ENCODE measurements at regions not wholly inside any gene's neighbourhood (a gene's known extent, or its start where the extent isn't known, plus 50 kb on each side); places are given as distances from the start of the nearest gene placed in this dataset.

DNA sequence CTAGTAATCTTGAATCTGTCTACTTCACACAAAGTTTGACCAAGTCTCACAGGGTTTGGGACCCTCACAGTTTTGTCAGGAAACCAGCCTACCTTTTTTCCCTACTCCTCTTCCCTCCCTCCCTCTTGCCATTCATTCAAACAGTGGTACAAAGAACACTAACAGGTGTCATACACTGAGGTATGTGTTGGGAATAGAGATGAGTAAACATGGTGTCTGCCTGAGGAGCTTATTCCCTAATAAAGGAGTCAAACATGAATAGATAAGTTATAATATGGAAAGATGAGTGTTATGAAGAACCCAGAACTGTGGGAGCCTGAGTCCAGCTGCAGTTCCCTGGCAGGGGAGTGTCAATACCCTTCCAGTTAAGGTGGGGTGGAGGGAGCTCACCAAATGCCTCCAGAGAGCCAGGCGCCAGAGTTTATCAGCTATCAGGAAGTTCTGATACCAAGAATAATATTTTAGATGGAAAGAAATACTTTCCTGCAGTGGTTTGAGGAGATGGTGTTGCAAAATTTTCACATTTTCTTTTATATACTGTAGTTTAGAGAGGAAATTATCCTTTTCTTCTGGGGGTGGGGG, 183.4 kb upstream of the NR3C1 start:
- DNase-seq (ENCODE audit: low read depth): no peak

DNA sequence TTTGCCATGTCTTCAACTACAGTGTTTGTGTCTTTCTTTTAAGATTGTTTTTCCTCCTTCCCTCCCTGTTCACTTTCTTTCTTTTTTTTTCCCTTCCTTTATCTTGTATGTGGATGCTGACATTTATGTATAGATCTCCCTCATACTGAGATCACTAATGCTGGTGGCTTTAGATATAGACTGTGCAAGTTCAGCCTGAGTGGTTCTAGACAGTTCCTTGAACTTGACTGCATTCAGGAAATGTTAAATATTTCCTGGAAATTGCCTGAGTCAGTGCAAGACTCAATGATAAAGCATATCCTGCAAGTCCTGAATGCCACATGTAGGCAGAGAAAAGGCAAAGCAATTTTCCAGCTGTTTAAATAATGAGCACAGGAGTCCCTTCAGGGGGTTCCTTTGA, 182.5 kb upstream of the NR3C1 start:
- DNase-seq (ENCODE audit: low read depth): no peak

DNA sequence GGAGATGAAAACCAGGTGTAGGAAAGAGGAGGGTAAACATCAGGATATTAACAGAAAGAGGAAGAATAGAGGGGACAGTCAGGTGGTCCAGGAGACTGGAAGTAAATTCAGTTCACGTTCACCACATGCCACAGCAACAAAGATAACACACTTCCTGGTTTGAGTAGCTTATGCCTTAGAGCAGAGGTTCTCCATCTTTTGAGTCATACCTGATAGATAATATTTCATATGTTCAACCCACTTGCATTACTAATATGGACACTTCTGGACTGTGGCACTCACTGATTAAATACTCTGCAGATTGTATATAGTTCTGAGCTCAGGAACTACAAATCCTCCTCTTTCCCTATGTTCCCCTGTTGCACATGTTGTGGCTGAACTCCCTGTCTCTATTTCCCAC, 179.9 kb upstream of the NR3C1 start:
- no peak for DNase-seq (ENCODE audit: low read depth)

DNA sequence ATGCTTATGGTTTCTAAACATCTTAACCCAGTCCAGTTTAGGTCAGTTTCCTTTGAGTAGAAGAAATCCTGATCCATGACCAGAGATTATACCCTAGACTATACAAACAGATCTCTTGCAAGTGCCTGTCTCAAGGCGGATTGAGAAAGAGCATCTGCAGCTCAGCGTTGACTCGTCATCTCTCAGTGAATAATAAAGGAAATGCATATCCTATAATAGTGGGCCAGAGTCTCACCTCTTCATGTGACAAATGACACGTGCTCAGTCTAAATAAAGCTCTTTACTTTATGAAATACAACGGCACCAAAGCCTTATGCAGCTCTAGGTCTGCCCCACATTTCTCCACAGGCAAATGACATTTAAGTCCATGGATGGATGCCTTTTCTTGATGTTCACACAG, 179.4 kb upstream of the NR3C1 start:
- no peak for DNase-seq (ENCODE audit: low read depth)

DNA sequence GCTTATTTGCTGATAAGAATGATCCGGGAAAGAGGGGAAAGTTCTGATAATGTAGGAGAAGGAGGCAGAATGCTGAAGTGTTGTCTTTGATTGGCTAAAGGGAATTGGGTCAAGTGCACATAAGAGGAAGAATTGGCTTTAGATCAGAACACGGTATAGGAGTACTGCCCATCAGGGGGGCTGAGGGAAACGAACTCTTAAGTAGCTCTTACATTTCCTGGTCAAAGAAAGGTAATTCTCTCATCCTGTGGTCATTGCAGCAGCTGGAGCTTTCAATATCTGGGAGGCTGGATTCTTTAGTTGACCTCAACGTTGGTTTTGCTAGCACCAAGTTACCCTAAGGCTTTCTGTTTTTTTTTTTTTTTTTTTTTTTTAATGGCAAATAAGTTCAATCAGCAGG, 178.7 kb upstream of the NR3C1 start:
- DNase-seq (ENCODE audit: low read depth): no peak

DNA sequence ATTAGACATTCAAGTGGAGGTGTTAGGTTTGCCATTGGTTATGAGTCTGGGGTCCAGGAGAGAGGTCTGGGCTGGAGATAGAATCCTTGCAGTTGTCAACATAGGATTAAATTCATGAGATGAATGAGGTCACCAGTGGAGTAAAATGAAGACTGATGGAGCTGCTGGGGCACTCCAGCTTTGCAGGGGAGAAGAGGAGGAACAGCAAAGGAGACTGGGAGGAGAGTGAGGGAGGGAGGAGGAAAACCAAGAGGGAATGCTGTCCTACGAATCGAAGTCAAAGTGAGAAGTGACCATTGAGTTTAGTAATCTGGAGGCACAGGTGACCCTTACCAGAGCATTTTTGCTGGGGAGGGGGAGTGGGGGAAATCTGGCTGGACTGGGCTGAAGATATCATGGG, 178.2 kb upstream of the NR3C1 start:
- DNase-seq (ENCODE audit: low read depth): no peak

DNA sequence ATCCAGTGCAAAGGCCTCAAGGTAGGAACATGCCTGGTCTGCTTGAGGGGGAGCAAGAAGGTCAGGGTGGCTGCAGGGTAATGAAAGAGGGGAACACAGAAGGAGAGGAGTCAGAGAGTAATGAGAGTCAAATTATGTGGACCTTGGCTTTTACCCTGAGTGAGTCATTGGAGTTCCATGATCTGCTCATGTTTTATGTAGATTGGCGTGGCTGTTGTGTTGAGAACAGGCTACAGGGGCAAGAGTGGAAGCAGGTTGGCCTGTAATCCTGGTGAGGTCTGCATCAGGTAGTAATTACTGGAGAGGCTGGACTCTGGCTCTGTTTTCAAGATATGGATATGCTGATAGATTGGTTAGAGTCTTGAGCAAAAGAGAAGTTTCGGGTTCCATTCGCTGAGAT, 177.7 kb upstream of the NR3C1 start:
- no peak for DNase-seq (ENCODE audit: low read depth)

DNA sequence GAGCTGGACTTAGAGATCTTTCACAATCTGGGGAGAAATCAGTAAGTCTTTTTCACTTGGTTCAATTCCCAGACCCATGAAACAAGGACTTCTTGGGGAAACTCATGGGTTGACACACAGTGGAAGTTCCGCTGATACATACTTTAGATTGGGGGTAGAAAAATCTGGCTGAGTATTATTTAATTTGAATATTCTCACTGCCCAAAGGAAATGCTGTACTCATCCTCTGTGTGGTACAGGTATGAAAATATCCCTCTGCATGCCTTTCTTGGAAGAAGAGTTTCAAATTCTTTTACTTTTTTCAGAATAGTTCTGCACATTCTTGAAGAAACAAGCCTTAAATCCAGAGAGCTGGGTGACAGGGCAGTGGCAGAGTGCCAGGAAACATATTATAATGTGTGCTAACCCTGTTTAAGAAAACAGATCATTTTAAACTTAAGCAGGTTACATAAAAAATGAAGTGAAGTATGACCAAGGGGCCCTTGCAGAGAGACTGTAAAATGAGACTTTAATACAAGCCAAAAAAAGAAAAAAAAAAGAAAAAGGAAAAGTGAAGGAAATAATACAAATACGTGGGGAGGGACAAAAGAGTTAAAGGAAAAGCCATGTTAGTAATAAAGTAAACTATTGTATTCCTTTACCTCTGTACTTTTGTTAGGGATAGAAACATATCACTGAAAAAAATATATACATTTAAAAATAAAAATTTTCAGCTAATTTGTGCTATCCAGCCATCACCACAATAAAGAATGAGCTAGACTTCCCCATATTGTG, 173.4 kb upstream of the NR3C1 start:
- DNase-seq (ENCODE audit: low read depth): no peak

DNA sequence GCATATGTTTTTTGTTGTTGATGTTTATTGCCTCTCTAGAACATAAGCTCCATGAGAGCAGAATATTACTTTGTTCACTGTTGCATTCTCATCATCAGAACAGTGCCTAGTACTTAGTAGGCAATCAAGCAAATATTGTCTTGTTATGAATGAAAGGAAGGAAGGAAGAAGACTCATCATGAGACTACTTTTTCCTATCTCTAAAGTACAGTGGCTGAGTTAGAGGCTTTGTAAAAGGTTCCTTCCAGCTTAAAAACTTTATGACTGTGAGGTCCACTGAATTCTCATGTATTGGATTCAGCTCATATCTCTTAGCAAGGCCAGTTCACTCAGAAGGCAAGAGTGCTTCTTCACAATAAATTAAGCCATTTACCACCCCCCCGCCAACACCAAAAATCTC, 171.8 kb upstream of the NR3C1 start:
- DNase-seq (ENCODE audit: low read depth): no peak

DNA sequence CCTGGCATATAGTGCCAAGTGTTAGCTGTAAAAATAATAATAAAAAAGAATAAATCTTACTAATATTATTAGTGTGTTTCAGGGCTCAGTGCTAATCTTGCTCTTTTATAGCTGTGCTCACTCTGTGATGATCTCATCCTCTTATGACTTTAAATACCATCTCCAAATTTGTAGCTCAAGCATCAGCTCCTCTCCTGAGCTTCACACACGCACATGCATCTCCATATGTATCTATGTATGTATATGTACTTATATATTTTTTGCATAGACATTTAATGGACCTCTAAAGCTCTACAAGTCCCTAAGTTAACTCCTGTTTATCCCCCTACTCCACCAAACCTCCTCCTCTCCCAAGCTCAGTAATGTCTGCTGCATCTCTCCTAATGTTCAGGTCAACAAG, 170.8 kb upstream of the NR3C1 start:
- DNase-seq (ENCODE audit: low read depth): no peak

DNA sequence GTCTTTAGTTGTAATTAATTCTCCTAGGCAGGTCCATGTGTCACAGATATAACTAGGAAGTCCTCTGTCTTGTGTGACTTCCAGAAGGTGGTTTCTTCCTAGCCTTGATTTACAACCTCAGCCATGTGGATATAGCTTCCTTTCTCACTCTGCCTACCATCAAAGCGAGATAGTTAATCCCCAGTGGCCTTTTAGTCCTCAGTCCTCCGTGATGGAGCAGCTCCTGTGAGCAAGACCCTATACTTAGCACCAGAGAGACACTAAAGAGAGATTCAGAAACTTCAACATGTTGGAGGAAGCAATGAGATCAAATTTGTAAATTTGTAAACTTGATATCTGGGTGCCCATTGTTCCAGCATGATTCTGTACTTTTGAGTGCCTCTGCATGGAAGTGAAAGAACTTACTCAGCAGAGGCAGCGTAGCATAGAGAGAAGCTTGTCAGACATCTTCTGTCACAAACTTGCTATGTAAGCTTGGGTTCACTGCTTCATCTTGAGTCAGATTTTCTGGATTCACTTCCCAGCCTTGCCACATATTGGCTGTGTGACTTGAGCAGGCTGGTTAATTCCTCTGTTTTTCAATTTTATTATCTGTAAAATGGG, 170.2 kb upstream of the NR3C1 start:
- no peak for DNase-seq (ENCODE audit: low read depth)

DNA sequence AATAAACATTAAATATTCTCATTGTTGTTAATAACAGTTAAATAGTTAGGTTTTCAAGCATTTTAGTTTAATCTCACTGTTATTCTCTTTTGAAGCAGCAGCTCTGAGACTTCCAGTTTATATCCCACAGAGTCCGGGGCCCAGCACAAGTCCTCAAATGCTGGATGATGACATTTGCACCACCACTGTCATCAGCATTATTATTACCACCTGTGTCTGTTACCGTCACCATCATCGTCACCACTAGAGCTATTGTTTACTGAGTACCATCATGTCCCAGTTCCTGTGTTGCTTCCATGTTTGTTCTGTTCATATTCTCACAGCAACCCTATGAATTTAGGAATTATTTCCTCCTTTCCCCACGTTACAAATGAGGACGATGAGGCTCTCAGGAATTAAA, 169.2 kb upstream of the NR3C1 start:
- DNase-seq (ENCODE audit: low read depth): no peak

DNA sequence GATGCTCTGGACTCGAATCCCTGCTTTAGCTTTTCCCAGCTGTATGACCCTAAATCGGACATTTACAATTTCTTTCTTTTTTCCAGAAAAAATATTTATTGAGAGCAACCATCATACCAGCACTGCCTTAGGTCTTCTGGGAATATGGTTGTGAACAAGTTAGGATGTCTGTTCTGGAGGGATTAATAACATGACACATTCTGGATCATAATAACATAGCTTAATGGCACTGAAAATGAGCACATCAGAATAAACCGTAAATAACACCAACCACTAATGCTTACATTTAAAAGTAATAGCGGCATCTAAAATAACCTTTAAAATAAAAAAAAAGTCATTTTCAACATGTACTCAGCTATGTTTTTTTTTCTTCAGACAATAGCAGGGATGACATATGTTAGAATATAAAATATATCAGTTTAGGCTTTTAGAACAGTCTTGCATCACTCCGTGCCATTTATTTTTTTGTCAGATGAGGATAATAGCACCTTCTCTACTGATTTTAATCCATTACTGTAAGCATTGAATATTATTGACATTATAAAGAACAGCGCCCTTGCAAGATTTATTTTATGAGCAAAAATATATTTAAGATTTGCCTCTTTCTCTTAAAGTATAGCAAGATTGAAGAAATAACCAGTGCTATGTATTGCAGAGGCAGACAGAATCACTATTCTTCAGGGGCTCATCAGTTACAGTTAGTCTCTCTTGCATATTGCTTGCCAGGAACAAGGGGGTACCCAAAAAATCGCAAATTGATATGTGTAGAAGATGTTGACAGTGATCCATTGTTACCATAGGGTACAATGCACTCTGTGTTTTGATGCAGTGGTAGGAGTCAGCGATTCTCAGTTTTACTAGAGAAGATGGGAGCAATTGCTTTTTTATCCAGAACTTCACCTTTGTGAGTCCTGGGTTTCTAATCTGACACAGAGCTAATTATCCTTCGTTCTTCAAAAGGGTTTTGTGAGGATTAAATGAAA, 168.4 kb upstream of the NR3C1 start:
- no peak for DNase-seq (ENCODE audit: low read depth)

DNA sequence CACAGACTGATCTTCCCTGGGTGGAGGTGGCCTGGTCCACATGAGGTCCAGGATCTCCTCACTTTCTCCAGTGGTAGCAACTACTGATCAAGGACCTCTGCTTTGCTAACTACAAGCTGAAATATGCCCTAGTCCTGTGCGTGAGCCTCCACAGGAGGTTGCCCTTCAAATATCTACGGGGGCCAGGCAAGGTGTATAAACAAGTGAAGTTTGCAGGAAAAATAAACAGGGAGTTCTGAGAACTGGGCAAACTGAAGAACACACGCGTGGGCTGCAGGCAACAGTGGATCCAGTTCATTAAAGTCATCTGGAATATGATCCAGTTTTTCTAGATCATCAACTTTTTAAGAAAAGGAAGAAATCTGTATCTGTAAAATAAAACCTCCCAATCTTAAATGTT, 167.5 kb upstream of the NR3C1 start:
- DNase-seq (ENCODE audit: low read depth): no peak

DNA sequence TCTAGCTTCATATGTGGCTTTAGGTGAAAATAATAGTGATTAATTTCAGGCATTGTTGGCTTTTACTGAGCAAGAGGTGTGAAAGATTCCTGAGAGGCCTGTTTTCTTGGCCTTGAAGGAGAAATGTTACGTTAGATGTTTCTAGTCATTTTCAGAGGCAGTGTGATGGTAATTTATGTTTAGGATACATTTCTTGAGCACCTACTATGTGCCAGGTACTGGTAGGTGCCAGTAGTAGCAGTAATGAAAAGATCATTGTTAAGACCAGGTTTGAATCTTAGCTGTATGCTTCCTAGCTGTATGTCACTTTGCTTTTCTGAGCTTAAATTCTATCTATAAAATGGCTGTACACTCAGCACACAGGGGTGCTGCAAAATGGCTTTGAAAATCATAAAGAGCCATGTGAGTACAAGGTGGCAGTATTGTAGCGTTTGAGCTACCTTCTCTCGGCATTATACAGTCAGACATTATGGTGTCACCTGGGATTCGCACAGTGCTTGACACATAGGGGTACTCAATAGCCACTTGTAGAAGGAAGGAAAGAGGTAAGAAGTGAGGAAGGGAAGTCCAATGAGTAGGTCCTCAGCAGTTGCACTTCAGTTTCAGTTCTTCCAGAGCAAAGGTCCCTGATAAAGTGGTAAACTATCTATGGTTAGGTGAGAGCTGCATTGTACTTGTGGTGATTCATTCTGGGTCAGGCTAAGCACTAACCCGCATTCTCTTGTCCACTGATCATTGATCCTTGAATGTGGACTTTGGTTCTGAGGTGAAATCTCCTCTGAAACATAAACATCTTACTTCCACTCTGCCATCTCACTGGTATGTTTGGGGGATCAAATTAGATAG, 166.5 kb upstream of the NR3C1 start:
- no peak for DNase-seq (ENCODE audit: low read depth)

DNA sequence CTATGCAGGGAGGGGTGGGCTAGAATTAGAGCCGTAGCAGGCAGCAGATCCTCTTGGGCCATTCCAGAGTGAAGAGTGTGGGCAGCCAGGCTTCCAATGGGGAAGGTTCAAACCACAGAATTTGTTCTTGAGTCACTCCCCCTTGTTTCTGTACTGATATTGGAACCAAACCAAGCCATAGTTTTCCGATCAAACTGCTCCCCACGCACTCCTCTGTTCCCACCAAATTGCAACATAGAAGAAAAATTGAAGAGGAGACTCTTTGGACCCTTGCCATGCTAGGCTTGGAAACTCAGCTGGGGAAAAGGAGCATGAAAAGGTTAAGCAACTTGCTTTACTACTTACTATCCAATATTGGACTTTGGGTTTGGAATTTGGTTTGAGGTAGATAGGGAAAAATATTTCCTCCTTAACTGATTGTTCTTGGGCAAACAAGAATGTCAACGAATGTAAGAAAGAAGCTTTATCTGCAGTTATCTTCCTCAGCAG, 165.8 kb upstream of the NR3C1 start:
- DNase-seq (ENCODE audit: low read depth): no peak

DNA sequence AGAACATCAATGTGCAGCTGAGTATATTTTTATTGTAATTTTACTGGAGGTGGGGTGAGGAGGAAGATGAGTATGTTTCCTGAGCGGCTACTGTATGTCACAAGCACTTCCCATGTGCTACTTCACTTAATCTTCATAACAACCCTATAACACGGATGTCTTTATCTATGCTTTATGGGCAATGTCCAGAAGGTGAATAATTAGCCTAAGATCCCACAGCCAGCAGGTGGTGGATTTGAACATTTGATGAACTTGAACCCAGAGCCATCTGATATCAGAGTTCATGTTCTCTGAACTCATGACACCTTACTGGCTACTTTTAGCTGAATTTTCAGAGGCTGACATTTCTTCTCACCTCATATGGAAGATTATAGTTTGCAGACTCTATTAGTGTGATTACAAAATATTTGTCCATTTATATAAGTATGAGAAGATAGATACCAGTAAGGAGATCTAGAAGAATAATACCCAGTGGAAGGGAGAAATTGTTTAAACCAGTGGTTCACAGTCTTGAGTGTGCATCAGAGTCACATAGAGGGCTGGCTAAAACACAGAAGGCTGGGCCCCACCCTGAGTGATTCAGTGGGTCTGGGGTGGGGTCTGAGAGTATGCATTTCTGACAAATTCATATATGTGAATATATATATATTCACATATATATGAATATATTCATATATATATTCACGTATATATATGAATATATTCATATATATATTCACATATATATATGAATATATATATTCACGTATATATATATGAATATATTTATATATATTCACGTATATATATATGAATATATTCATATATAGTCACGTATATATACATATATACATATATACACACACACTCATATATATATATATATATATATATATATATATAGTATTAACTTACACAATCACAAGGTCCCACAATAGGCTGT, 164.4 kb upstream of the NR3C1 start:
- DNase-seq (ENCODE audit: low read depth): no peak

DNA sequence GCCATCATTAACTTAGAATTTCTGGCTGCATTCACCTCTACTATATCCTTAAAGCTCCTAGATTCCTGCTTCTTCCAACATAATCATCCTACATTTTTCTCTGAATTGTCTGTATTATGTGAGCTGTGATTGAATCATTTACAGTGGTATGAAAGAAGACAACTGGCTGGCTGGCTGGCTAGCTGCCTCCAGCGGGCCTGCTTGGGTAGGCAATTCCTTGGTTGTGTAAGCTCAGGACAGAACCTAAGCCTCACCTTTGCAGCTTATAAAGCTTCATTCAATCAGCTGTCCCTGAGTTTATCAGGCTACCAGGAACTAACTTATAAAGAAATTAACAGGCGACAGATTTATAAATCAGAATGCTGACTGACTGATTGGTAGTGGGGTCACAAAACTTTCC, 162.7 kb upstream of the NR3C1 start:
- no peak for DNase-seq (ENCODE audit: low read depth)

DNA sequence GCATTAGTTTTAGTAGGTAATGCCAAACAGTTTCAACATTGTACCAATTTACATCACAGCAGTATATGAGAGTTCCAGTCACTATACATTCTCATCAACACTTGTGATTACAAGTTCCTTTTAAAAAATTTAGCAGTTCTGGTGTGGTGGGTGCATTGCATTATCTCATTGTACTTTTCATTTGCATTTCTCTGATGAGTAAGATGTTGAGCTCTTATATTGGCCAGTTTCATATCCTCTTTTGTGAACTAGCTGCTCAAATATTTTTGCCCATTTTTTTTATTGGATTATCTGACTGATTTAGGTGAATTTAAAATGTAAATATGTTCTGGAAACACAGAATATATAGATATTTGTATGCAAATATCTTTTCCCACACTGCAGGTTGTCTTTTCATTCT, 160.9 kb upstream of the NR3C1 start:
- DNase-seq (ENCODE audit: low read depth): no peak

DNA sequence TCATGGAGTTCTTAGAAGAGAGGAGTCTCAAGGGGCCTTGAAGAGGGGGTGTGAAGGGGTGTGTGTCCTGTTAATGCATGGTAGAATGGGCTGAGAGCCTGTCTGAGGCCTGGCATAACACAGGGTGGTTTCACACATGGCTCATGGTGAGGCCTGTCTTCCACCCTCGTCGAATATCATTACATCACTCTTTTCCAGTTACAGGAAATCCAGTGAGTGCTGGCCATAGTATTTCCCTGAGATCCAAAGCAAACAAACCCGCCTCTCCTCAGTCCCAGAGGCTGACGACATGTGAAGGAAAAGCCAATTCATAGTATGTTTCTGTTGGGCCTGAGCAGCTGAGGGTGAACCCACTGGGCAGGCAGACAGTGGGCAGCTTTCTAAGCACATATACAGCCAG, 159.4 kb upstream of the NR3C1 start:
- no peak for DNase-seq (ENCODE audit: low read depth)

Data from GM04503 (cell line).